ENCODE measurements at regions not wholly inside any gene's neighbourhood (a gene's known extent, or its start where the extent isn't known, plus 50 kb on each side); places are given as distances from the start of the nearest gene placed in this dataset.

DNA sequence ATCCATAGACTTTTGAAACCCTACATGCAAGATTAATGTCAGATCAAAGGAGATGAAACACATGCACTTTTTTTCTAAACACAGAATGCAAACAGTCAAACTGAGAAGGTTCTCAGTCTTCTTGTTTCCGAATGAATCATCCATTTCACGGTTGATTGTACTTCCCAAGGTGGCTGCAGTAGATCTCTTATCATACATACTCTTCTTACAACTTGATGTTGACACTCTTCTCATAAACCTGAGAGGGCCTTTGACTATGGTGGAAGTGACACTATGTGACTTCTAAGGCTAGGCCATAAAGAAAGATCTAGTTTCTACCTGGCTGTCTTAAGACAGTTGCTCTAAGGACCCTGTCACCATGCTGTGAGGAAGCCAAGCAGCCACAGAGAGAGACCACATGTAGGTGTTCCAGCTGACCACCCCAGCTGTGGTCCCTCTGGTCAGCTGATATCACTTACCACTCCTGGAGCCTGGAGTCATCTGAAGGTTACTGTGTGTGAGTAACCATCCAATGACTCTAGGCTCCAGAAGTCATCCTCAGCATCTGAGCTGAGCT lies 67.2 kb upstream of the HMGA2 start:
- TF ChIP-seq, protein P1, sequence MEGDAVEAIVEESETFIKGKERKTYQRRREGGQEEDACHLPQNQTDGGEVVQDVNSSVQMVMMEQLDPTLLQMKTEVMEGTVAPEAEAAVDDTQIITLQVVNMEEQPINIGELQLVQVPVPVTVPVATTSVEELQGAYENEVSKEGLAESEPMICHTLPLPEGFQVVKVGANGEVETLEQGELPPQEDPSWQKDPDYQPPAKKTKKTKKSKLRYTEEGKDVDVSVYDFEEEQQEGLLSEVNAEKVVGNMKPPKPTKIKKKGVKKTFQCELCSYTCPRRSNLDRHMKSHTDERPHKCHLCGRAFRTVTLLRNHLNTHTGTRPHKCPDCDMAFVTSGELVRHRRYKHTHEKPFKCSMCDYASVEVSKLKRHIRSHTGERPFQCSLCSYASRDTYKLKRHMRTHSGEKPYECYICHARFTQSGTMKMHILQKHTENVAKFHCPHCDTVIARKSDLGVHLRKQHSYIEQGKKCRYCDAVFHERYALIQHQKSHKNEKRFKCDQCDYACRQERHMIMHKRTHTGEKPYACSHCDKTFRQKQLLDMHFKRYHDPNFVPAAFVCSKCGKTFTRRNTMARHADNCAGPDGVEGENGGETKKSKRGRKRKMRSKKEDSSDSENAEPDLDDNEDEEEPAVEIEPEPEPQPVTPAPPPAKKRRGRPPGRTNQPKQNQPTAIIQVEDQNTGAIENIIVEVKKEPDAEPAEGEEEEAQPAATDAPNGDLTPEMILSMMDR (IDR thresholded peaks at IDR 0.05; ENCODE audit: low read depth, low read length, missing input control): no peak
- TF ChIP-seq, protein P2, sequence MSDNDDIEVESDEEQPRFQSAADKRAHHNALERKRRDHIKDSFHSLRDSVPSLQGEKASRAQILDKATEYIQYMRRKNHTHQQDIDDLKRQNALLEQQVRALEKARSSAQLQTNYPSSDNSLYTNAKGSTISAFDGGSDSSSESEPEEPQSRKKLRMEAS (IDR thresholded peaks at IDR 0.05): no peak
- TF ChIP-seq SP1 (IDR thresholded peaks at IDR 0.05): no peak
- no peak for TF ChIP-seq RXRA (IDR thresholded peaks at IDR 0.05)
- TF ChIP-seq, protein P3, sequence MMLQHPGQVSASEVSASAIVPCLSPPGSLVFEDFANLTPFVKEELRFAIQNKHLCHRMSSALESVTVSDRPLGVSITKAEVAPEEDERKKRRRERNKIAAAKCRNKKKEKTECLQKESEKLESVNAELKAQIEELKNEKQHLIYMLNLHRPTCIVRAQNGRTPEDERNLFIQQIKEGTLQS (IDR thresholded peaks at IDR 0.05): no peak
- TF ChIP-seq FOXA1 (IDR thresholded peaks at IDR 0.05): no peak
- TF ChIP-seq, protein P4, sequence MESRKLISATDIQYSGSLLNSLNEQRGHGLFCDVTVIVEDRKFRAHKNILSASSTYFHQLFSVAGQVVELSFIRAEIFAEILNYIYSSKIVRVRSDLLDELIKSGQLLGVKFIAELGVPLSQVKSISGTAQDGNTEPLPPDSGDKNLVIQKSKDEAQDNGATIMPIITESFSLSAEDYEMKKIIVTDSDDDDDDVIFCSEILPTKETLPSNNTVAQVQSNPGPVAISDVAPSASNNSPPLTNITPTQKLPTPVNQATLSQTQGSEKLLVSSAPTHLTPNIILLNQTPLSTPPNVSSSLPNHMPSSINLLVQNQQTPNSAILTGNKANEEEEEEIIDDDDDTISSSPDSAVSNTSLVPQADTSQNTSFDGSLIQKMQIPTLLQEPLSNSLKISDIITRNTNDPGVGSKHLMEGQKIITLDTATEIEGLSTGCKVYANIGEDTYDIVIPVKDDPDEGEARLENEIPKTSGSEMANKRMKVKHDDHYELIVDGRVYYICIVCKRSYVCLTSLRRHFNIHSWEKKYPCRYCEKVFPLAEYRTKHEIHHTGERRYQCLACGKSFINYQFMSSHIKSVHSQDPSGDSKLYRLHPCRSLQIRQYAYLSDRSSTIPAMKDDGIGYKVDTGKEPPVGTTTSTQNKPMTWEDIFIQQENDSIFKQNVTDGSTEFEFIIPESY (IDR thresholded peaks at IDR 0.05): no peak
- no peak for TF ChIP-seq HNF4G (IDR thresholded peaks at IDR 0.05)

Measured in liver (tissue), 3 donors.